GM03348 (cell line): ENCODE measurements at regions not wholly inside any gene's neighbourhood (a gene's known extent, or its start where the extent isn't known, plus 50 kb on each side); places are given as distances from the start of the nearest gene placed in this dataset.
"Not testable (repeated sequence)": the region's sequence is repeated elsewhere in the genome, so short reads cannot be mapped to it uniquely, and the experiment has no call there.

Experiments
- DNase-seq: peaks from one replicate; pipeline ENCODE4 v3.0.0; 2012; ENCODE audit warnings: low spot score

DNA sequence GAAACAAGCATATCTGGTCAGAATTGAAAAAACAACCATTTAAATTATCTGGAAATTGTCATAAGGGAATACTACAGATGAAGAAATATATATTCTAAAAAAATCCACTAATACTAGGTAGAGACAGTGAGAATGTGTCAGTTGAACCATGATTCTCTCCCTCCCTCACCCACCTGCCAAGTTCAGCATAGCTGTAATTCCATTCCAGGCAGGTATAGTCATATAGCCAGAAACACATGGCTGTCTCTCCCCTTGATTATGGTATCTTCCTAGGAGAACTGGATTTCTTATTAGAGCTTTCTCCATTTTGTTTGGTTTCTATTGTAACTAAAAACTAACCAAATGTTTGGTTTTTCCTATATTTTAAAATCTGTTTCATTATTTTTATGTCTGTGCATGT, 509.2 kb downstream of the CDH10 start:
- DNase-seq, result no peak

GRCh38 chr5:24141046-24141445, 503.7 kb downstream of the CDH10 start:
- peak; percentile 13 for DNase-seq

DNA sequence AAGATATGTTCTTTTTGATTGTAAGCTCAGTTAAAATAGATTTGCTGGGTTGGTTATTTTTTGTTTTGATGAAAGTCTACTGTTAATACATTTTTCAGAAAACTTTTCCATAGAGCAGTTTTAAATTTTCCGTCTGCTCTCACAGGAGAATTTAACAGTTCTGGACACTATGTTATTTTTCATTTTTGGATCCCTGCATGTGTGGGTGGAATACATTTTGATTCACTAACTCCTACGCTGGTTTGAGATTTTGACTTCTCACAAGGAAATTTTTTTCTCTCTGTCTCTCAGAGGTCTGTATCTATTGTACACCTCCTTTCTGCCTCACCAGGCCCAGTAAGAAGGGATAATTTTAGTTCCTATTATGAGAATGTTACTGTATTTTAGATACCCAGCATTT, 502.4 kb downstream of the CDH10 start:
- DNase-seq, result no peak

GRCh38 chr5:24145806-24146205, 499.0 kb downstream of the CDH10 start:
- DNase-seq, result no peak

DNA sequence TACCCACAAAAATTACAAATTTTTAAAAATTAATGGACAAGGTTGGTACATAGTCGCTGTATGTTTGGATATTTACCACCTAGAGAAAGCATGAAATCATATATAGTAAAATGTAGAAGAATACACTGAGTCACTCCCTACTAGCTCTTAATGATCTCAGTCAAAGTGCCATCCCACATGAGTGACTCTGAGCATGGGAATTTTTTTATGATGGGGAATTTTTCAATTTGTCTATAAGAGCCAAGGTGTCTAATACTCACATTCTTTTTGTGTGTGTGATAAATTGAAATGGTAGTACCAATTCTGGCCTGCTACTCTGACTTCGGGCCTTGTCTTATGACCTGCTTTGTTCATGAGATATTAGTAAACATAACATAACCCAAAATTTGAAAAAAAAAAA, 483.2 kb downstream of the CDH10 start:
- peak; percentile 12 for DNase-seq

DNA sequence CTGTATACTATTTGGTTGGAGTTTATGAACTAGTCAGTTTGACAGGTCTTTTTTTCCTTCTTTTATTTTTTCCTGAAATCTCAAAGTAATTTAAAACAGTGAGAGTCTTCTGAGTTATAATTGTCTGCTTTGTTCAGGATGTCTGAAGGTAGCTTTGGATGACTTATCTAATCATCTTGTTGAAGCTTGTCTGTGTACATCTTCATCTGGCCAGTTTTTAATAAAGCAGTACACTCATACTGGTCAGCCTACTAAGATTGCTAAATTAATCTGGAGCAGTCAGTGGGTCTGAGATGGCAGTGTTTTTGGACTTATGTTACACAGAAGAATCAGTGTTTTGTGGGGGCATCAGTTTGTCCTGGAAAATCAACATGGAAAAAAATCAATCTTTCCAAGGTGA, 482.4 kb downstream of the CDH10 start:
- no peak for DNase-seq

DNA sequence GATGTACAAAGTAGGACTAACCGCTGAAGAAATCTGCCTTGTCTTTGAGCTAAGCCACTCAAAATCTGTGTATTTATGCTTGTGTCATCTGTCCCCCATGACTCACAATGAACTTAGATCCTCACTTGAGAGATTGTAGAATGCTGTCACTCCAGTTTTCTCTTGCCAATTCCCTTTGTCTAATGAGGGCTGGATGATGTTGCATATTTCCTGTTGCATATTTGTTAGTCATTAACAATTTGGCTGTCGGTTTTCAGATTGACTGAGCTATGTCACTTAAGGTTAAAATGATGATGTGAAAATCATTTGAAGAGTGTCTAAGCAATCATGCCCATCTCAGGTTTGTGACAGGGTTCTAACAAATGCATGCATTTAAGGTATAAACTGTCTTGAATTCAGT, 481.7 kb downstream of the CDH10 start:
- peak; percentile 24 for DNase-seq

DNA sequence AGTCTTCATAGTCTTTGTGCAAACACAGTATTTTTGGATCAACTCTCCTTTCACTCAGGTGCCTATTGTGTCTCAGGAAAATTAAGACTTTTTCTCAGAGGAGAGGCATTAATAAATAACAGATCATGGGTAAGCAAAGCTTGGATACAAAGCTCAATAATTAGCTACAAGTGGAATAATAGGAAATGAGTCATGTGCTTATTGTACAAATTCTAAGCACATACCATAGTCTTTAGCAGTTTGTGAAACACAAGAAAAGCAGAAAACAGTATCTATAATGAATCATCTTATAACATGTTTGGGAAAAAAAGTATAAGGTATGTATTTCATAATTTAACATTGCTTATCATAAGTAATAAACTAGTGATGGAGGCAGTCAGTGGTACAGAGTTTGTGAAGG, 477.0 kb downstream of the CDH10 start:
- DNase-seq, result peak; percentile 3

- no peak for DNase-seq
These were observed 474.8 kb downstream of the CDH10 start for GRCh38 chr5:24170026-24170425.

DNA sequence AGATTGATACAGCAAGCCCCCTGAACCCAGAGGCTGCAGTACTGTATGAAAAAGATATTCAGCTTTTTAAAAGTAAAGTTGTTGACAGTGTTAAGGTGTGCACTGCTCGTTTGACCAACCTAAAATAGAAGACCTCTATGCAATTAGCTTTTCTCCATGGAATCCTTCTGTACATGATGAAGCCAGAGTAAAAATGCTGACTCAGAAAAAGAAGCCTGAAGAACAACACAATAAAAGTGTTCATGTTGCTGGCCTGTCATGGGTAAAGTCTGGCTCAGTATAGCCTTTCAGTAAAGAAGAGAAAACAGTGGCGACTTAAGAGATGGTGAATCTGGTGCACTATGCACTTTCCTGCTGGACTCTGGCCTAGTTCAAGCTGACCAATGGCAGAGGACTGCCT, 473.8 kb downstream of the CDH10 start:
- DNase-seq, result not testable (repeated sequence)

GRCh38 chr5:24177821-24178220, 467.0 kb downstream of the CDH10 start:
- no peak for DNase-seq

DNA sequence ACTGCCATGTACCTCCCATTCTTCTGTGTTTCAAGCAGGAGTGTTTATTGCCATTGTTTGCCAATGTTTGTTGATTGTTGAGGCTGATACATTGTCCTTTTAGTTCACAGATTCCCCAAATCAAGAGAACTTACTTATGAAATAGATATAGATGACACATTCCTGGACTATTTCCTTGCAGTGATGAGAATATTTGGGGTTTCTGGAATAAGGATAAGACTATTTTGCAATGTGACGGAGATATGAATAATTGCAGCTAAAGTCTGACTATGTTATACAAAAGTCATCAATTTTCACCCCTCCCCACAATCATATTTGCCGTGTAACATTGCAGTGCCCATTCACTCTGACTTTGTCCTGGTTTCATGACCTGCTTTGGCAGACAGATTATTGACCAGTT, 460.8 kb downstream of the CDH10 start:
- peak; percentile 43 for DNase-seq

DNA sequence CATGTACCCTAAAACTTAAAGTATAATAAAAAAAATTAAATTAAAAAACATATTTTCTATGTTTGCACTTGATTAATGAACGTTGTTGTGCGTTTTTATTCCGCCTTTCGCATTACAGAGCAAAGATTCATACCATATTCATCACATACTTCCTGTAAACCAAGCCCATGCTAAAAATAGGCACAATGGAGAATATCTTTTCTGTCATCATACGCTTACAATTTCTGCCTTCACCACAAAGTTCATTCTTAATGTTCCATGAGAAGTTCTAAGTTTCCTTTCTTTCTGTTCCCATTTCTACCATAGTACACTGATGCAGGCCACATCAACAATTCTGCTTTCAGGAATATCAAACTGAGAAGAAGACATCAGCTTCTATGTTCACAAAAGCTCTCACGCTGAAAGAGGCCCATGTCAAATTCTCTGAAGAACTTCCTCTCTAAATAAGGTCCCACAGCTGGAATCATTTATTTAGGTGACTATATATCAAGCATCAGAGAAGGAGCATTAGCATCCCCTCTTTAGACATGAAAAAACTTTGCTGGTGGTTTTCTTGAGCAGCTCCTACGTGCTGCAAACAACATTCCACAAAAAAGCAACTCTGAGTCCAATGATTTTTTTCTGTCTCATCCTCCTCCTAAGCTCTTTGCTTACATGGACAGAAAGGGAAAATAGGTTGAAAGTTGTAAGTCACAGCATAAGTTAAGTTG, 456.4 kb downstream of the CDH10 start:
- DNase-seq, result peak; percentile 36

GRCh38 chr5:24196789-24197188, 448.0 kb downstream of the CDH10 start:
- DNase-seq, result no peak

- no peak for DNase-seq
These were observed 436.1 kb downstream of the CDH10 start for GRCh38 chr5:24208686-24209106.

DNA sequence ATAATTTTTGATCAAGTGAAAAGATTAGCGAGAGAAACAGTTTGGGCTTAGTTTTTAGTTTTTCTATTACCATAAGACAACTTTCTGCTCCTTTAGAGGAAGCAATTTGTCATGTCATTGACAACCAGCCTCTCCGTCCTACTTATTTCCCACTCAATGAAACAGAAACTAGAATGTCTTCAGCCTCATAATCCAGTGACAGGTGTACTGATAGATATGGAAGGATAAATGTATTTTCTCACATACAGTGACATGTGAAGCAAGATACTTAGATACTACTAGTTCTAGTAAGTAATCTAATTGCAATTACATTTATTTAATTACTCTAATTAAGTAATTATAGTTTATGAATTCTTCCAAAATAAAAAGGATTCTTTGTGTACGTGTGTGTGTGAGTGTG, 429.7 kb downstream of the CDH10 start:
- no peak for DNase-seq

DNA sequence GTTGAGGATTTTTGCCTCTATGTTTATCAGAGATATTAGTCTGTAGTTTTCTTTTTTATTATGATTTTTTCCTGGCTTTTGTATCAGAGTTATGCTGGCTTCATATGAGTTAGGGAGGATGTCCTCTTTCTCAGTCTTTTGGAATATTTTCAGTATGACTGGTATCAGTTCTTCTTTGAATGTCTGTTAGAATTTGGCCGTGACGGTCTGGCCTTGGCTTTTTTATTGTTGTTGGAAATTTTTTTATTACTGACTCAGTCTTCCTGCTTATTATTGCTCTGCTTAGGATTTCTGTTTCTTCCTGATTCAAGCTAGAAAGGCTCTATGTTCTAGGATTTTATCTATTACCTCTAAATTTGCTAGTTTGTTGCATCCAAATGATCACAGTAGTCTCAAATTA, 421.9 kb downstream of the CDH10 start:
- peak; percentile 54 for DNase-seq

GRCh38 chr5:24225051-24225450, 419.7 kb downstream of the CDH10 start:
- peak; percentile 8 for DNase-seq

GRCh38 chr5:24226479-24226878, 418.3 kb downstream of the CDH10 start:
- DNase-seq, result peak; percentile 22

DNA sequence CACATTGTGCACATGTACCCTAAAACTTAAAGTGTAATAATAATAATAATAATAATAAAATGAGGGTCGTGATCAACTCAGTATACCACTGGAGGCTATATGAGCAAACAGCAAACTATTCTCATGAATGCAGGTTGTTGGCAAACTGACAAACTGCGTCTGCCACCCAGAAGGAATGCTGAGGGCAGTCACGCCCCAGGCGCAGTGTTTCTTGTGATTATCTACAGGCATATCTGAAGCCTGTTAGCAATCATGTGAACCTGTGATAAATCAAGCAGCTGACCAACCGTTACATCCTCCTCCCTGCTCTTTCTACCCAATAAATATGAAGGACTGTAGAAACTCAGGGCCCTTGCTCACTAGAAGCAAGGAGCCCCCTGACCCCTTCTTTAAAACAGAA, 416.9 kb downstream of the CDH10 start:
- not testable (repeated sequence) for DNase-seq

DNA sequence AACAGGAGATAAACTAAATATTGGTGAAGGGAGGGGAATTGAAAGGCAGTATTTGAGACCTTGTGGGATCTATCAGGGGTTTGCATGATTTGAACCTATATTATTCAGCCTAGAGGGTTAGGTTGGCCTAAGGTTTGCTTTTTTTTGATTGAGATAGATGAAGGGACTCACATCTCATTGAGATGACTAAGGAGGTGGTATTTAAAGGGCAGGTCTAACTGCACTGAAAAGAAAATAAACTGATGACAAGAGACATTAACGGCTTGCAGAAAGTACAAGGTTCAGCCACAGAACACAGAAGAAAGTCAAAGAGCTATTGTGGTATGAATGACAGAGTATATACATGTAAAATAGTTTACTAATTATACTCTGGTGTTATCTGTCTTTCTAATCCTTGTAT, 412.7 kb downstream of the CDH10 start:
- DNase-seq, result no peak

DNA sequence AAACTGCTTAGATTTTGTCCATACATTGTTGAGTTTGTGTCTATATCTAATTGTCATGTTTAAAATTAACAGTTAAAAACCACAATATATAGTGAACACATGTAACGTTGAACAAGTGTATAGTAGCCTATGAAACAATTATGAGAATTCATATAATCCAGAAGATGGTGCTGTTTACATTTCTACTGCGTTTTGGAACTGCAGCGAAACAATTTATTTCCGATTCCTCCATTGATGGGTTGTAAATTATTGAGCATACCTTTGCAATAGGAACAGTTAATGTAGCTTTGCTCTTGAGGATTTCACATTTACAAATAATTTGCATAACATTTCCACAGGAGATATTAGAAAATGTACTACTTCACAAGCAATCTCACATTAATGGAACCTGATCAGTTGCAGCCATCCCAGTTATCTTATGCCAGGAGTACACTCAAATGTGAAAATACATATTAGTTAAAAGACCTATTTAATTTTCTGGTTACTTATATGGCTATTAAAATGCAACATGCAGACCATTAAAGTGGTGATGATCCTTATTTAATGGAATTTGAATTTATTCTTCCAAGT, 411.8 kb downstream of the CDH10 start:
- DNase-seq, result peak; percentile 7

GRCh38 chr5:24235946-24236345, 408.8 kb downstream of the CDH10 start:
- no peak for DNase-seq

- no peak for DNase-seq
These were observed 399.0 kb downstream of the CDH10 start for GRCh38 chr5:24245821-24246220.
